ENCODE measurements at regions not wholly inside any gene's neighbourhood (a gene's known extent, or its start where the extent isn't known, plus 50 kb on each side); places are given as distances from the start of the nearest gene placed in this dataset.

DNA sequence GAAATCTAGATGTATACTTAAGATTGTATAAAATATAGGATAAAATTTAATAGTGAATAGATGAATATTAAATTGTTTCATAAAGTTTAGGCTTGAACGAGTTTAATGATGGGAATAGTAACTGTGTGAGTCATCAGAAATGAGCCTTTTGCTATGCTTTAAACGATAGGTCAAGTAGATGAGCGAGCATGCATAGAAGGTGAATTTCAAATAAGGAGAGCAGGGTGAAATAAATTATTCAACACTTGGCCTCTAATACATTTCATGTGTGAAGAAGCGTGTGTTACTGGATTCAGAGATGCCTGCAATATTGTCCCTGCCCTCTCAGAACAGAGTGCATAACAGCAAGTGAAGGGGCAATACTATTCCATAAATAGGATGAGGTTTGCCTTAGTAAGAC is 74.4 kb upstream of the EYA4 start:
- H3K9ac ChIP-seq (ENCODE audit: low read depth, low read length) = no peak overlapping the region
- H3K14ac ChIP-seq (replicated peaks; ENCODE audit: low read depth, low read length) = no peak overlapping the region
- no peaks in the 10 kb centered on the region for H3K9me3 ChIP-seq (ENCODE audit: control insufficient read depth, insufficient read depth, low read length)
- H3K27me3 ChIP-seq (ENCODE audit: control insufficient read depth, insufficient read depth, low read length) = no peaks in the 10 kb centered on the region
- ATAC-seq (ENCODE audit: low read depth) = no peak
- no peaks in the 10 kb centered on the region for H3K36me3 ChIP-seq (ENCODE audit: control insufficient read depth, insufficient read depth, low read length)
- no peak overlapping the region for H2AFZ ChIP-seq (replicated peaks; ENCODE audit: low read length, poor library complexity)
- peaks cover 5% of the 10 kb centered on the region; the same call in 1 of the 2 replicates for H3K4me1 ChIP-seq (ENCODE audit: control insufficient read depth, insufficient read depth, low read length)
- H3K4ac ChIP-seq (ENCODE audit: low read depth, low read length) = no peak overlapping the region
- no peak overlapping the region for H4K91ac ChIP-seq (ENCODE audit: insufficient read depth, low read depth, low read length)
- H4K8ac ChIP-seq (ENCODE audit: low read depth in 2 of 2, low read length in 2 of 2) = no peak overlapping the region
- no peak overlapping the region for H3K18ac ChIP-seq (ENCODE audit: low read depth, low read length)
- no peak overlapping the region for H3K27ac ChIP-seq (ENCODE audit: insufficient read depth, low read length)
- ChIA-PET POLR2A (ENCODE audit: unreplicated experiment) (no interaction called here), CTCF (no interaction called here)
- H3K4me3 ChIP-seq (ENCODE audit: insufficient read depth, low read depth, low read length) = no peak overlapping the region
- dilution Hi-C loops (cut with HindIII; ENCODE audit: low sequenced_read_pairs, unreplicated experiment) = no loop called here
- no peak overlapping the region for H3K23ac ChIP-seq (ENCODE audit: low read depth, low read length)
- no peak overlapping the region for H2BK5ac ChIP-seq (ENCODE audit: low read depth, low read length, poor library complexity, severe bottlenecking)
- in situ Hi-C loops (cut with MboI; ENCODE audit: low sequenced_read_pairs) = no loop called here
- no peaks in the 10 kb centered on the region for H3K9me1 ChIP-seq (ENCODE audit: insufficient read depth, low read length)
- no peak overlapping the region for H2BK15ac ChIP-seq (ENCODE audit: low read depth, low read length)
- H3K56ac ChIP-seq (ENCODE audit: extremely low read depth, insufficient read depth, low read length) = no peak overlapping the region
- H4K20me1 ChIP-seq (ENCODE audit: insufficient read depth, low read length) = no peaks in the 10 kb centered on the region
- no TSS peak for BruUV-seq (replicated peaks)
- H3K79me1 ChIP-seq (ENCODE audit: low read depth in 1 of 2, low read length in 2 of 2) = no peaks in the 10 kb centered on the region
- no peak overlapping the region for H3K4me2 ChIP-seq (ENCODE audit: low read depth, low read length)
- H2AK9ac ChIP-seq (replicated peaks; ENCODE audit: low read depth, low read length, poor library complexity) = no peak overlapping the region
- H4K5ac ChIP-seq (ENCODE audit: low read depth, low read length) = no peak overlapping the region
- TF ChIP-seq MAFK (IDR thresholded peaks at IDR 0.05; ENCODE audit: low read depth, low read length) (no peak), NFE2L2 (IDR thresholded peaks at IDR 0.05; ENCODE audit: low read depth, low read length) (no peak), RAD21 (IDR thresholded peaks at IDR 0.05; ENCODE audit: low read length) (no peak), MXI1 (IDR thresholded peaks at IDR 0.05; ENCODE audit: borderline replicate concordance, low read depth, low read length) (no peak), SMC3 (IDR thresholded peaks at IDR 0.05; ENCODE audit: low read depth, low read length) (no peak), BHLHE40 (IDR thresholded peaks at IDR 0.05; ENCODE audit: low read depth, low read length) (no peak), FOS (IDR thresholded peaks at IDR 0.05; ENCODE audit: low read depth, low read length) (no peak), RFX5 (IDR thresholded peaks at IDR 0.05; ENCODE audit: low read depth, low read length) (no peak), MAZ (IDR thresholded peaks at IDR 0.05; ENCODE audit: borderline replicate concordance, low read depth, low read length) (no peak), CHD1 (IDR thresholded peaks at IDR 0.05; ENCODE audit: low read depth, low read length) (no peak), POLR2A (IDR thresholded peaks at IDR 0.05; ENCODE audit: low read depth, low read length) (no peak)
- TF ChIP-seq, protein P1, sequence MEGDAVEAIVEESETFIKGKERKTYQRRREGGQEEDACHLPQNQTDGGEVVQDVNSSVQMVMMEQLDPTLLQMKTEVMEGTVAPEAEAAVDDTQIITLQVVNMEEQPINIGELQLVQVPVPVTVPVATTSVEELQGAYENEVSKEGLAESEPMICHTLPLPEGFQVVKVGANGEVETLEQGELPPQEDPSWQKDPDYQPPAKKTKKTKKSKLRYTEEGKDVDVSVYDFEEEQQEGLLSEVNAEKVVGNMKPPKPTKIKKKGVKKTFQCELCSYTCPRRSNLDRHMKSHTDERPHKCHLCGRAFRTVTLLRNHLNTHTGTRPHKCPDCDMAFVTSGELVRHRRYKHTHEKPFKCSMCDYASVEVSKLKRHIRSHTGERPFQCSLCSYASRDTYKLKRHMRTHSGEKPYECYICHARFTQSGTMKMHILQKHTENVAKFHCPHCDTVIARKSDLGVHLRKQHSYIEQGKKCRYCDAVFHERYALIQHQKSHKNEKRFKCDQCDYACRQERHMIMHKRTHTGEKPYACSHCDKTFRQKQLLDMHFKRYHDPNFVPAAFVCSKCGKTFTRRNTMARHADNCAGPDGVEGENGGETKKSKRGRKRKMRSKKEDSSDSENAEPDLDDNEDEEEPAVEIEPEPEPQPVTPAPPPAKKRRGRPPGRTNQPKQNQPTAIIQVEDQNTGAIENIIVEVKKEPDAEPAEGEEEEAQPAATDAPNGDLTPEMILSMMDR (conservative IDR thresholded peaks at IDR 0.05; ENCODE audit: low read depth, low read length) = no peak
- TF ChIP-seq, protein P2, sequence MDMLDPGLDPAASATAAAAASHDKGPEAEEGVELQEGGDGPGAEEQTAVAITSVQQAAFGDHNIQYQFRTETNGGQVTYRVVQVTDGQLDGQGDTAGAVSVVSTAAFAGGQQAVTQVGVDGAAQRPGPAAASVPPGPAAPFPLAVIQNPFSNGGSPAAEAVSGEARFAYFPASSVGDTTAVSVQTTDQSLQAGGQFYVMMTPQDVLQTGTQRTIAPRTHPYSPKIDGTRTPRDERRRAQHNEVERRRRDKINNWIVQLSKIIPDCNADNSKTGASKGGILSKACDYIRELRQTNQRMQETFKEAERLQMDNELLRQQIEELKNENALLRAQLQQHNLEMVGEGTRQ (IDR thresholded peaks at IDR 0.05; ENCODE audit: low read depth, low read length) = no peak
- intact Hi-C loops (cut with micrococcal nuclease) = no loop called here
- no peak overlapping the region for H2AK5ac ChIP-seq (ENCODE audit: low read depth, low read length)
- H2BK20ac ChIP-seq (ENCODE audit: low read depth, low read length) = no peak overlapping the region
- peak; percentile 20 for DNase-seq
- 43 to 100% methylated on average over 1 of the region's 4 CpGs for WGBS, 2 experiments (ENCODE audit: extremely low coverage in 2 of 2, insufficient read length in 1 of 2)
- no peak overlapping the region for H2BK120ac ChIP-seq (ENCODE audit: low read depth, low read length)

All from IMR-90 (cell line).